NCI-H2107 (cell line): ENCODE measurements at regions not wholly inside any gene's neighbourhood (a gene's known extent, or its start where the extent isn't known, plus 50 kb on each side); places are given as distances from the start of the nearest gene placed in this dataset.
"Not testable (repeated sequence)": the region's sequence is repeated elsewhere in the genome, so short reads cannot be mapped to it uniquely, and the experiment has no call there.

Source experiments
- DNase-seq: peaks from one replicate; lab custom pipeline; 2025; lab: John Stamatoyannopoulos, UW

DNA sequence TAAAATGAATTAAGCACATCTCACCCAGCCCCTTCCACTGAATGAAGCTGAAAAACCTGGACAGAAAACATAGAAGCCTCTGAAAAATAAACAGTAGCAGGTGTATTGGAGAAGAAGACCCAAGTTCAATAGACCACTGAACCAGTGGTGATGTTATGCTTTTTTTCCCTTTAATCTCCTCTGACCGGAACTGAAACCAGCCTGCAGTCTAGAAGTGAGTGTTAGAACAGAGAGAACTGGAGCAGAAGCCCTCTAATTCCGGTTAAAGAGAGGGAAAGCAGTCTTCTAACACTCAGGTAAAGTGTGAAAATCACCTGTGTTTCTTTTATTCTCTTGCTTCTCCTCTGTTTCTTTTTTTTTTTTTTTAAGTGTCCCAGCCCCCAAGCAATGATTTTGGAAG is 83.5 kb upstream of the CCL21 start:
- no peak for DNase-seq

DNA sequence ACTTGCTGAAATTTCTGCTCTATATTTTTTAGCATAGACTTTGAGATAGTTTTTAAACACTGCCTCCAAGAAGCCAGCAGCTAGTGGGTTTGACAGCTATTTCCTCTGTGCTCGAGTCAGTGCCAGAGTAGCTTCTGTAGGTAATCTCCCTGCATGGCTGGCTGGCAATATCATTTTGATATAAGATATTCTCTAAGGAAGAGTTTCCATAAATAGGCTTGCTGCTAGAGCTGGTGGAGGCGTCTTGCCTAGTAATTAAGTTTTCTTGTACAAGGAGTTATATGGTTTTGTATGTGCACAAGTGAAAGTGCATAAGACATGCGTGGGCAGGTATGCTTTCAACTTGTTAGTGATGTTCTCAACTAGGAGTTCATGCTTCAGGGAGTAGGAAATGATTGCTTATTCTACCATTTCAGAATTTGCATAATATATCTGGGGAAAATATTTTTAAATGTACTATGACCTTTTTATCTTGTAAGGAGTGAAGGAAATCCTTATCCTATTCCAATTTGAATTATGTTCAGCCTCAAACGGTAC is 74.1 kb upstream of the CCL21 start:
- DNase-seq = no peak

DNA sequence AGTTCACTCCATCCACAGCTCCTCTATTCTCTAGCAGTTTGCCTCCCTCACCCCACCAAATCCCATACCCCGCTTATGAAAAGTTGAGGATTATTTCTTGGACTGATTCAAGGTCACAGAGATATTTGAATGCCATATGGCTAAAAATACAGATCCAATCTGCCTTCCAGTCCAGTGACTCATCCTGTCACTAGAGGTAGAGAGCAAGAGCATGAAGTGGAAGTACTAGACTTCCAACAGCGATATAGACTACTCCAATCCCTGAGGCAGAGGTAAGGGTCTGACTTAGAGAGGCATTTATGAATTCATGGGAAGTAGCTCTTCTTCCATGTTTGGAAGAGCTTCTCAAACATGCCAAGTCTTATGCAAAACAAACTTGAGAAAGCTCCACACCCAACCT is 72.4 kb upstream of the CCL21 start:
- DNase-seq = no peak

DNA sequence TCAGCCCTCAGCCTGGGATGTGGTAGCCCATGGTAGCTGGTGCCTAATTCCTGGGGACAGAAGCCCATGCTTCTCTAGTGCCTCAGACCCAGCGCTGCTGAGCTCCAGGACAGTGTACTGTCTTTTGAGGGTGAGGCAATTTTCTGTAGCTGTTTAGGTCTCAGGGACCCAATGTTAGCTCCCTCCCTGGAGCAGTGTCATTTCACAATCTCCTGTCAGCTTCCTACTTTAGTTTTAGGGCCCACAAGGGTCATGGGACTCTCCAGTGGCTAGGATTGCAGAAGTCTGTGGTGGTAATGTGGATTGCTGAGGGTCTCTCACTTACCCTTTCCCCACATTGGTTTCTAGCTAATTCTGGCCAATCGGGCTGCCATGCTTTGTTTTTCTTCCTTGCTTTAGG is 67.7 kb upstream of the CCL21 start:
- DNase-seq = no peak

DNA sequence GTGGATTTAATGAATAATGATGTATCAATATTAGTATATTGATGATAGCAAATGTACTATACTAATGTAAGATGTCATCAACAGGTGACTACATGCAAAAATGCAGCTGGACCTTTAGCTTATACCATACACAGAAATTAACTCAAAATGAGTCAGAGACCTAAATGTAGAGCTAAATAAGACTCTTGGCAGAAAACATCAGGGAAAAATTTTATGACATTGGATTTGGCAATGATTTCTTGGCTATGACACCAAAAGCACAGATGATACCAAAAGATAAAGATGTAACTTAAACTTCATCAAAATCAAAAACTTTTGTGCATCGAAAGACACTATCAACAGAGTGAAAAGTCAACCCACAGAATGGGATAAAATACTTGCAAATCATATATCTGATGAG is 64.0 kb upstream of the CCL21 start:
- no peak for DNase-seq

DNA sequence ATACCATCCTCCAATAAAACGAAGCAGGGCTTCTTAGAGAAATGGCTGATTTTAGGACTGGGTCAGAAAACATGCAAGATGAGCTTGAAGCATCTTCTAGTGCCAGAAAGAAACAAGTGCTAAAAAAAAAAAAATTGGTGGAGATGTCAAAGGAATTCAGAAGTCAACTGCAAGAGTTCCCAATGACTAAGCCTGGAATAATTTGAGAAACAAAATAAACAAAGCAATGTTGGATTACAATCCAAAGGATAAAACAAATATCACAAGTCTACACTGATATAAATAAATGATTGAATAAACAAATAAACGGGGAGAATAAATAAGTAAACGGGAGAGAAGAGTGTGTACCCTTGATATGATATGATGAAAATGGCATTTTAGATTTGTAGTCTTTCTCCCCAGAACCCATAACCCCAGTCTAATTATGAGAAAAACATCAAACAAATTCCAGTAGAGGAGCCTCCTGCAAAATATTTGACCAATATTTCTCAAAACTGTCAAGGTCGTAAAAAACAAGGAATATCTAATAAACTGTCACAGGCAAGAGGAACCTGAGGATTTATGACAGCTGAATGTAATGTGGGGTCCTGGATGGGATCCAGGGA is 63.5 kb upstream of the CCL21 start:
- DNase-seq = no peak

DNA sequence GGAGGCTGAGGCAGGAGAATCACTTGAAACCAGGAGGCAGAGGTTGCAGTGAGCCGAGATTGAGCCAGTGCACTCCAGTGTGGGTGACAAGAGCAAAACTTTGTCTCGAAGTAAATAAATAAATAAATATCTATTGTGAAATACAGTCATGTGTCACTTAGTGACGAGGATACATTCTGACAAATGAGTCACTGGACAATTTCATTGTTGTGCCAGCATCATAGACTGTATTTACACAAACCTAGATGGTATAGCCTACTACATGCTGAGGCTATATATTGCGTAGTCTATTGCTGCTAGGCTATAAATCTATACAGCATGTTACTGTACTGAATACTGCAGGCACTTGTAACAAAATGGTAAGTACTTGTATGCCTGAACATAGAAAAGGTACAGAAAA is 61.1 kb upstream of the CCL21 start:
- no peak for DNase-seq

DNA sequence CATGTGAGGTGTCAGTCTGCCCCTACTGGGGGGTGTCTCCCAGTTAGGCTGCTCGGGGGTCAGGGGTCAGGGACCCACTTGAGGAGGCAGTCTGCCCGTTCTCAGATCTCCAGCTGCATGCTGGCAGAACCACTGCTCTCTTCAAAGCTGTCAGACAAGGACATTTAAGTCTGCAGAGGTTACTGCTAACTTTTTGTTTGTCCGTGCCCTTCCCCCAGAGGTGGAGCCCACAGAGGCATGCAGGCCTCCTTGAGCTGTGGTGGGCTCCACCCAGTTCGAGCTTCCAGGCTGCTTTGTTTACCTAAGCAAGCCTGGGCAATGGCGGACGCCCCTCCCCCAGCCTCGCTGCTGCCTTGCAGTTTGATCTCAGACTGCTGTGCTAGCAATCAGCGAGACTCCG is 57.2 kb upstream of the CCL21 start:
- not testable (repeated sequence) for DNase-seq

DNA sequence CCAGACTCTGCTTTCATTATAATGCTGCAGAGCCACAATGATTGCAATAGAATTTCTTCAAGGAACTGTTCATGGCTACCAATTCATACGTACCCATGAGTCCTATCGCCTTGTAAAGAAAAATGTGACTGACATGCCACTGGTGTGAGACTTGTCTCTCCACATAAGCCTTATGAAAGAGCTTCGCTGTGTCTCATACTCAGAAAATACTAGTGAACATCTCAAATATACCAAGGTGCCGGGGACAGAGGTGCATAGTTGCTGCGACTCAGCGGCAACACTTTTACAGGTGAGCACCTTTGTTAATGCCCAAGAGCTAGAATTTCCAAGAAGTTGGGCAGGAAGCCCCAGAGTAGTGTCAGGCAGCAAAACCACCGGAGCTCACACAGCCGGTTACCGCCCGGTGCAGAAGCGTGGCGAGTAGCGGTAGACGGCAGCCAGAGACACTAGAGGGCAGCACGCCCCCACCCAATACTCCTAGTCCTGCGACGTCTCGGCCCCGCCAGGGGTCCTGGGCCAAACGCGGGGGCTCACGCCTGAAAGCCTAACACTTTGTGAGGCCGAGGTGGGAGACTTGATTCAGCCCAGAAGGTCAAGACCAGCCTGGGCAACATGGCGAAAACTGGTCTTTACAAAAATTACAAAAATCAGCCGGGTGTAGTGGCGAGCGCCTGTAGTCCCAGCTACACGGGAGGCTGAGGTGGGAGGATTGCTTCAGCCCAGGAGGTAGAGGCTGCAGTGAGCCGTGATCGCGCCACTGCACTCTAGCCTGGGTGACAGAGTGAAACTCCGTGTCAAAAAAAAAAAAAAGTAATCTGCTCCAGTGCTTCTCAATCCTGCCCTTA is 50.5 kb upstream of the CCL21 start:
- peak; percentile 4 for DNase-seq
